Neuronal stem cell (in vitro differentiated cells): ENCODE measurements at regions not wholly inside any gene's neighbourhood (a gene's known extent, or its start where the extent isn't known, plus 50 kb on each side); places are given as distances from the start of the nearest gene placed in this dataset.

ENCODE experiments used
- DNase-seq: peaks from one replicate; pipeline ENCODE4 v3.0.0-alpha.2; 2013; ENCODE audit warnings: low spot score
- H2AFZ ChIP-seq: one replicate; pipeline ENCODE4 v1.6.1; 2013; ENCODE audit warnings: mild to moderate bottlenecking, low read length, inconsistent platforms
- H2AK5ac ChIP-seq: 2 replicates; pipeline ENCODE4 v1.6.1; 2013; ENCODE audit warnings: low read depth, mild to moderate bottlenecking, inconsistent platforms, low read length, moderate library complexity, mixed read lengths
- H2BK120ac ChIP-seq: 2 replicates; pipeline ENCODE4 v1.6.1; 2013; ENCODE audit warnings: low read depth, mild to moderate bottlenecking, inconsistent platforms, low read length, moderate library complexity, mixed read lengths
- H2BK12ac ChIP-seq: one replicate; pipeline ENCODE4 v1.6.1; 2013; ENCODE audit warnings: low read length, inconsistent platforms
- H2BK15ac ChIP-seq: 2 replicates; pipeline ENCODE4 v1.6.1; 2013; ENCODE audit warnings: mild to moderate bottlenecking, low read length, inconsistent platforms, mixed read lengths
- H2BK5ac ChIP-seq: one replicate; pipeline ENCODE4 v1.6.1; 2013; ENCODE audit warnings: inconsistent platforms, mild to moderate bottlenecking, low read length, moderate library complexity
- H3K14ac ChIP-seq: one replicate; pipeline ENCODE4 v1.6.1; 2013; ENCODE audit warnings: low read length, inconsistent platforms
- H3K18ac ChIP-seq: 2 replicates; pipeline ENCODE4 v1.6.1; 2013; ENCODE audit warnings: low read length, inconsistent platforms
- H3K23ac ChIP-seq: 2 replicates; pipeline ENCODE4 v1.6.1; 2013; ENCODE audit warnings: low read depth, mild to moderate bottlenecking, mixed read lengths, low read length, inconsistent platforms; ENCODE audit not compliant: poor library complexity
- H3K27ac ChIP-seq: replicated peaks from 3 replicates; pipeline ENCODE4 v1.5.1; 2013; ENCODE audit warnings: low read length, inconsistent platforms
- H3K27me3 ChIP-seq, 3 experiments: 2 replicates each; pipeline ENCODE4 v1.6.1; 2013; ENCODE audit warnings: low read length in 3 of 3, mild to moderate bottlenecking in 2 of 3, inconsistent platforms in 1 of 3, low read depth in 1 of 3, mixed read lengths in 1 of 3, moderate library complexity in 1 of 3; ENCODE audit not compliant: control insufficient read depth in 3 of 3, insufficient read depth in 3 of 3
- H3K36me3 ChIP-seq, 2 donors: replicated peaks in 1 of 2; 2 replicates each; pipeline ENCODE4 v1.6.1; 2013; ENCODE audit warnings: low read length in 2 of 2; ENCODE audit not compliant: control insufficient read depth in 2 of 2, insufficient read depth in 2 of 2
- H3K4ac ChIP-seq: 2 replicates; pipeline ENCODE4 v1.6.1; 2013; ENCODE audit warnings: inconsistent platforms, mild to moderate bottlenecking, low read length, moderate library complexity
- H3K4me1 ChIP-seq, 2 donors: 1 replicate in 1 of 2; 2 replicates in 1 of 2; pipeline ENCODE4 v1.6.1; 2013; ENCODE audit warnings: low read length in 2 of 2, low read depth in 1 of 2; ENCODE audit not compliant: control insufficient read depth in 2 of 2, insufficient read depth in 1 of 2
- H3K4me2 ChIP-seq: one replicate; pipeline ENCODE4 v1.6.1; 2013; ENCODE audit warnings: mild to moderate bottlenecking, low read length, inconsistent platforms; ENCODE audit not compliant: insufficient read depth, poor library complexity, severe bottlenecking
- H3K4me3 ChIP-seq, 2 donors: 2 replicates each; pipeline ENCODE4 v1.5.1; 2013; ENCODE audit warnings: low read length in 2 of 2, mild to moderate bottlenecking in 2 of 2, inconsistent platforms in 1 of 2, moderate library complexity in 1 of 2
- H3K79me1 ChIP-seq: one replicate; pipeline ENCODE4 v1.6.1; 2013; ENCODE audit warnings: low read depth, mild to moderate bottlenecking, inconsistent platforms, low read length, moderate library complexity
- H3K9ac ChIP-seq: one replicate; pipeline ENCODE4 v1.6.1; 2013; ENCODE audit warnings: mild to moderate bottlenecking, low read depth, low read length, inconsistent platforms; ENCODE audit not compliant: poor library complexity
- H3K9me3 ChIP-seq, 2 donors: replicated peaks in 1 of 2; 2 replicates each; pipeline versions ENCODE3 to v1.6.1; 2013; ENCODE audit warnings: low read length in 2 of 2, mild to moderate bottlenecking in 2 of 2, inconsistent platforms in 1 of 2, low read depth in 1 of 2, mixed read lengths in 1 of 2, moderate library complexity in 1 of 2; ENCODE audit not compliant: control insufficient read depth in 2 of 2, insufficient read depth in 1 of 2
- H4K8ac ChIP-seq: one replicate; pipeline ENCODE4 v1.6.1; 2013; ENCODE audit warnings: low read depth, mild to moderate bottlenecking, inconsistent platforms, low read length, moderate library complexity
- H4K91ac ChIP-seq: one replicate; pipeline ENCODE4 v1.6.1; 2013; ENCODE audit warnings: low read length, low read depth, mild to moderate bottlenecking, inconsistent platforms; ENCODE audit not compliant: poor library complexity
- WGBS, 2 donors: extraction: QIAGEN DNeasy Blood & Tissue Kit; methylation state at CpG; one replicate each; pipeline ENCODE4 v1.1.7; 2013; ENCODE audit warnings: missing lambda C conversion rate in 2 of 2, mixed read lengths in 1 of 2; ENCODE audit not compliant: insufficient read length in 2 of 2, insufficient replicate concordance in 1 of 2; ENCODE audit errors: extremely low coverage in 2 of 2; 5-methylcytosine and 5-hydroxymethylcytosine counted together

GRCh38 chr22:34001701-34002466 lies 81.6 kb upstream of the LARGE1 start:
- WGBS, 2 donors: no CpG with 5 or more reads among the region's 3 CpGs
- Histone ChIP-seq H2AFZ (no peak overlapping the region), H3K36me3 (no peaks in the 10 kb centered on the region), H4K91ac (no peak overlapping the region), H2BK15ac (no peak overlapping the region), H3K27ac (no peak overlapping the region), H3K4me2 (no peak overlapping the region), H3K4me1 (no peaks in the 10 kb centered on the region), H2AK5ac (no peak overlapping the region), H3K9ac (peak overlapping the region; percentile 21), H3K14ac (peak overlapping the region; percentile 71), H3K23ac (no peak overlapping the region), H3K4ac (no peak overlapping the region), H2BK12ac (no peak overlapping the region), H3K18ac (no peak overlapping the region), H3K9me3 (peaks cover 0 to 5% of the 10 kb centered on the region in 2 donors), H2BK5ac (no peak overlapping the region), H3K4me3 (no peak overlapping the region), H4K8ac (no peak overlapping the region), H3K79me1 (no peaks in the 10 kb centered on the region), H3K27me3 (peaks cover 0 to 2% (median 0%) of the 10 kb centered on the region in 3 experiments), H2BK120ac (no peak overlapping the region)
- DNase-seq: no peak

DNA sequence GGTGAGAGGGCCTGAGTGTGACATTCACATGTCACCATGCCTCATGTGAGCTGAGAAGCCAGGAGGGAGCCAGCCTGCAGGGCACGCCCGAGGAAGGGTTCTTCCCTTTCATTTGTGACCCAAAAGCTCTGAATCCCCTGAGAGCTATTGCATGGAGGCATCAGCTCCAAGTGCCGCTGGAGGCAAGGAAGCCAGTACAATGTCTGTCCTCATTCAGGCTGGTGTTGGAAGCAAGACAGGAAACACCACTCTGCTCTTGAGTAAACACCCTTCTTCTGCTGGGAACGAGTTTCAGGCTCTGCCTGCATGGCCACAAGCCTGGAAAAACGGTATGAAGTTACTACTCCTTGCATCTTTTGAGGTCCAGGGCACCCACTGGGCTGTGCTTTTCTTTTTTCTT lies 83.8 kb upstream of the LARGE1 start:
- Histone ChIP-seq H3K4me3 (no peak overlapping the region), H3K27me3 (peaks cover 0 to 2% (median 0%) of the 10 kb centered on the region in 3 experiments), H3K27ac (no peak overlapping the region), H3K14ac (no peak overlapping the region), H3K9me3 (peaks cover 0 to 5% of the 10 kb centered on the region in 2 donors), H3K4ac (no peak overlapping the region), H3K9ac (no peak overlapping the region), H2BK5ac (no peak overlapping the region), H3K4me2 (no peak overlapping the region), H2BK120ac (no peak overlapping the region), H2BK15ac (no peak overlapping the region), H3K4me1 (no peaks in the 10 kb centered on the region), H3K36me3 (no peaks in the 10 kb centered on the region), H4K91ac (no peak overlapping the region), H3K18ac (no peak overlapping the region), H3K79me1 (no peaks in the 10 kb centered on the region), H2AK5ac (no peak overlapping the region), H2AFZ (no peak overlapping the region), H2BK12ac (no peak overlapping the region), H3K23ac (no peak overlapping the region), H4K8ac (no peak overlapping the region)
- no peak for DNase-seq
- no CpG with 5 or more reads among the region's 5 CpGs for WGBS, 2 donors

GRCh38 chr22:34010259-34010658 lies 90.0 kb upstream of the LARGE1 start:
- H3K14ac ChIP-seq: no peak overlapping the region
- no peak overlapping the region for H3K4me2 ChIP-seq
- no CpG with 5 or more reads among the region's 3 CpGs for WGBS, 2 donors
- H3K4me3 ChIP-seq: peak overlapping the region in 1 of 2 donors; percentile 34
- H2BK5ac ChIP-seq: no peak overlapping the region
- H3K27ac ChIP-seq: no peak overlapping the region
- no peak overlapping the region for H3K9ac ChIP-seq
- no peak overlapping the region for H2BK120ac ChIP-seq
- no peak overlapping the region for H2AFZ ChIP-seq
- no peak overlapping the region for H2AK5ac ChIP-seq
- no peaks in the 10 kb centered on the region for H3K36me3 ChIP-seq
- no peaks in the 10 kb centered on the region for H3K4me1 ChIP-seq
- H2BK15ac ChIP-seq: no peak overlapping the region
- H3K23ac ChIP-seq: no peak overlapping the region
- no peaks in the 10 kb centered on the region for H3K79me1 ChIP-seq
- no peak overlapping the region for H3K18ac ChIP-seq
- no peak overlapping the region for H4K8ac ChIP-seq
- H3K4ac ChIP-seq: no peak overlapping the region
- H2BK12ac ChIP-seq: no peak overlapping the region
- no peak overlapping the region for H4K91ac ChIP-seq
- peaks cover 0 to 5% of the 10 kb centered on the region in 2 donors for H3K9me3 ChIP-seq
- H3K27me3 ChIP-seq: no peaks in the 10 kb centered on the region
- no peak for DNase-seq

DNA sequence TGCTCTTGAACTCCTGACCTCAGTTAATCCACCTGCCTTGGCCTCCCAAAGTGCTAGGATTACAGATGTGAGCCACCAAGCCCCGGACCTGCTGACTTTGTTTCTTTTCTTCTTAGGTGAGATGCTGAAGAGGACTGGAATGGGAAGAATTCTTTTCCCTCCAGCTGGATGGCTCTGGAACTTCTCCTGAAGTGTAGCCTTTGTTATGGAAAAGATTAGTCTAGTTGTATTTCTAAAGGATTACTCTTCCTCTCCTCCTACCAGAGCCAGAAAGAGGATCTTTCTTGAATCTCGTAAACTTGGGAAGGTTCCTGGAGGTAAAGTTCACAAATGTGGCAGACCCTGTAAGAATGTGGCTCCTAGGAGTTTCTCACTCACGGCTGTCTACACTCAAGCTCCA lies 95.4 kb upstream of the LARGE1 start:
- no CpG with 5 or more reads among the region's 3 CpGs for WGBS, 2 donors
- no peak overlapping the region for H2BK5ac ChIP-seq

More for the DNA sequence above, 95.4 kb upstream of the LARGE1 start:
- Histone ChIP-seq H3K36me3 (no peaks in the 10 kb centered on the region), H3K9ac (no peak overlapping the region), H3K4me2 (no peak overlapping the region), H3K9me3 (no peaks in the 10 kb centered on the region), H3K27me3 (no peaks in the 10 kb centered on the region), H3K18ac (no peak overlapping the region), H3K14ac (no peak overlapping the region), H3K4me1 (no peaks in the 10 kb centered on the region), H2BK12ac (no peak overlapping the region), H2AK5ac (no peak overlapping the region), H3K23ac (no peak overlapping the region), H2AFZ (no peak overlapping the region), H3K27ac (no peak overlapping the region), H3K4ac (no peak overlapping the region), H3K4me3 (no peak overlapping the region), H2BK15ac (no peak overlapping the region), H4K91ac (no peak overlapping the region), H2BK120ac (no peak overlapping the region), H4K8ac (no peak overlapping the region), H3K79me1 (no peaks in the 10 kb centered on the region)
- DNase-seq: no peak
